Natural killer cell treated with Interleukin-12 subunit alpha and Interleukin-12 subunit beta and Interleukin-15 and Interleukin-18, amount 100 ng/mL, for 72 hours (primary cell): ENCODE measurements at regions not wholly inside any gene's neighbourhood (a gene's known extent, or its start where the extent isn't known, plus 50 kb on each side); places are given as distances from the start of the nearest gene placed in this dataset.

Experiments
- ATAC-seq, 2 donors: fragments of 150-1000 bp; cut with Tn5 transposase in 1 of 2; sonication (Bioruptor Pico), chemical (Tn5 transposase) in 1 of 2; 2 replicates each; pipeline ENCODE4 v1.10.0; 2021
- DNase-seq: peaks from one replicate; pipeline ENCODE4 v3.0.0; 2022; ENCODE audit warnings: low spot score
- H3K27ac Mint-ChIP-seq, 2 donors: 1 replicate in 1 of 2; 2 replicates in 1 of 2; pipeline ENCODE4 v1.8.0; 2022; ENCODE audit warnings: mixed read lengths in 2 of 2, mild to moderate bottlenecking in 1 of 2, moderate library complexity in 1 of 2
- H3K27me3 Mint-ChIP-seq, 2 donors: 1 replicate in 1 of 2; 2 replicates in 1 of 2; pipeline ENCODE4 v1.8.0; 2022; ENCODE audit warnings: mixed read lengths in 2 of 2
- H3K36me3 Mint-ChIP-seq: one replicate; pipeline ENCODE4 v1.8.0; 2022; ENCODE audit warnings: mixed read lengths
- H3K4me1 Mint-ChIP-seq, 2 donors: 1 replicate in 1 of 2; 2 replicates in 1 of 2; pipeline ENCODE4 v1.8.0; 2022; ENCODE audit warnings: low read depth in 2 of 2, mixed read lengths in 2 of 2, mild to moderate bottlenecking in 1 of 2
- H3K4me3 Mint-ChIP-seq: one replicate; pipeline ENCODE4 v1.8.0; 2022; ENCODE audit warnings: mixed read lengths
- H3K9me3 Mint-ChIP-seq: 2 replicates; pipeline ENCODE4 v1.8.0; 2022; ENCODE audit warnings: mixed read lengths

- Mint-ChIP-seq H3K4me1 (no peaks in the 10 kb centered on the region), H3K9me3 (peaks cover 4% of the 10 kb centered on the region), H3K27ac (no peak overlapping the region), H3K4me3 (no peak overlapping the region), H3K27me3 (peaks cover 0 to 4% of the 10 kb centered on the region in 2 donors), H3K36me3 (no peaks in the 10 kb centered on the region)
- ATAC-seq, result no peak
- DNase-seq, result no peak
These were observed 91.5 kb upstream of the EGFLAM start for GRCh38 chr5:38166832-38167231.

GRCh38 chr5:38165435-38165834, 92.9 kb upstream of the EGFLAM start:
- Mint-ChIP-seq H3K9me3 (peaks cover 4% of the 10 kb centered on the region), H3K36me3 (no peaks in the 10 kb centered on the region), H3K4me3 (no peak overlapping the region), H3K27ac (no peak overlapping the region), H3K27me3 (peaks cover 0 to 7% of the 10 kb centered on the region in 2 donors), H3K4me1 (no peaks in the 10 kb centered on the region)
- no peak for ATAC-seq
- no peak for DNase-seq

- Mint-ChIP-seq H3K4me3 (no peak overlapping the region), H3K27ac (no peak overlapping the region), H3K27me3 (peaks cover 0 to 7% of the 10 kb centered on the region in 2 donors), H3K36me3 (no peaks in the 10 kb centered on the region), H3K9me3 (peaks cover 4% of the 10 kb centered on the region), H3K4me1 (no peaks in the 10 kb centered on the region)
- ATAC-seq (no peak), DNase-seq (no peak)
These were observed 93.5 kb upstream of the EGFLAM start for GRCh38 chr5:38164776-38165399.

DNA sequence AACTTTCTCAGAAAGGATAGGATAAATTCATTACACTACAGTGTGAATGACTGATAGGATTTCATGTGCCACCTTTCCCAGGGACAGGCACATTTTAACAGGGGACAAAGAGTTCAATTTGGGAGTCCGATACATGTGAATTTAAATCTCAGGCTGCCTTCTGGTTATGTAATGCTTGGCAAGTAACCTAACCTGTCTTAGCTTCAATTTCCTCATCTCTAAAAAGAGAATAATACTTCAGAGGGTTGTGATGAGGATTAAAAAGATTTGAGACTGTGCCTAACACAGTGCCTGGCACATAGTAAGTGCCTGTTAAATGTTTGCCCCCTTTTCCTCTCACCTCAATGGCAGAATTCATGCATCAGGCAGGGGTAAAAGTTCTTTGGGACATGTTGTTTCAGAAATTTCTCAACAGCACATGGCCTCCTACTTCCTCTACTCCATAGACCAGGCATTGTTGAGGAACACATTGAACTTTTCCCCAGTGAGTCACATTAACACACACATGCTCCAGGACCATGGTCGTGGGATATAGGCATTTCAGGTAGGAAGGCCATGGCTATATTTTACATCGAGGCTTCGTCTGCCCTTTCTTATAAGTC, 94.6 kb upstream of the EGFLAM start:
- Mint-ChIP-seq H3K9me3 (peaks cover 3% of the 10 kb centered on the region), H3K36me3 (no peaks in the 10 kb centered on the region), H3K27me3 (peaks cover 0 to 9% of the 10 kb centered on the region in 2 donors), H3K4me1 (no peaks in the 10 kb centered on the region), H3K27ac (no peak overlapping the region), H3K4me3 (no peak overlapping the region)
- no peak for ATAC-seq
- no peak for DNase-seq

DNA sequence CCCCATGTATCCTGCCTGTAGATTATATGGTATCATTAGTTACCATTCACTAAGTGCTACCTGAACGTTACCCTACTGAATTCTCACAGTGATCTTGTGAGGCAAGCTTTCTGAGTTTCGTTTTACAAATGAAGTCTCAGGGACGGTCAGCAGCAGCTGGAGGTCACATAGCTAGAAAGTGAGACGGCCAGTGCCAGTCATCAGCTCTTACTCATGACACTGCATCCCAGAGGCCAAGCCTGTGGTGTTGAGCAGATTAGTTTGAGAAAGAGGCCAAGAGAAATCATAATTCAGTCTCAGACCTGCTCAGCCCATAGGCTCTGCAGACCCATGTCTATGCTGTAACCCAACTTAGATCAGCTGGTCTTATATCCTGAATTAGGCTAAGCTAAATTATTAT, 95.7 kb upstream of the EGFLAM start:
- Mint-ChIP-seq H3K9me3 (peaks cover 3% of the 10 kb centered on the region), H3K27ac (no peak overlapping the region), H3K36me3 (no peaks in the 10 kb centered on the region), H3K4me1 (no peaks in the 10 kb centered on the region), H3K27me3 (peaks cover 0 to 11% of the 10 kb centered on the region in 2 donors), H3K4me3 (no peak overlapping the region)
- DNase-seq (no peak), ATAC-seq (no peak)

DNA sequence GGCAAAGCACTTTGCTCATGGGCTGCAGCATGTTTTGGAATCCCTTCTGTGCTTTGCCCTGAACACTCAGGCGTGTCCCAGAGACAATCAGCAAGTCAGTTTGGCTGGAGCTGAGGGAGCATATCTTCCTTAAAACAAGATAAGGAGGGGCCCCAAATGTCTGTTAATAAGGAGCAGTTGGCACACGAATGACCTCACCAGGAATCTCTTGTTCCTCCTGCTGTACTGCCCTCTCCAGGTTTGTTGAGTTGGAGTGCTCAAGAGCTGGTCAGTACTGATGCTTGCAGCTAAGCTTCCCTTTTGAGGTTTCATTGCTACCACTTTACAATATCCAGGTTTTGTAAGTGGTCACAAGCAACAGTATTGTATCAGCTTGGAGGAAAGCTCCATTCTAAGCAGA, 101.3 kb upstream of the EGFLAM start:
- DNase-seq, result no peak
- no peak for ATAC-seq
- peaks cover 14 to 21% of the 10 kb centered on the region in 2 donors for H3K27me3 Mint-ChIP-seq
- H3K4me1 Mint-ChIP-seq, result no peaks in the 10 kb centered on the region
- no peak overlapping the region for H3K27ac Mint-ChIP-seq
- peaks cover 9% of the 10 kb centered on the region for H3K9me3 Mint-ChIP-seq
- no peaks in the 10 kb centered on the region for H3K36me3 Mint-ChIP-seq
- H3K4me3 Mint-ChIP-seq, result no peak overlapping the region

- H3K4me1 Mint-ChIP-seq, result no peaks in the 10 kb centered on the region
- peaks cover 21 to 26% of the 10 kb centered on the region in 2 donors for H3K27me3 Mint-ChIP-seq
- peaks cover 13% of the 10 kb centered on the region for H3K9me3 Mint-ChIP-seq
- no peak overlapping the region for H3K27ac Mint-ChIP-seq
- DNase-seq, result no peak
- no peaks in the 10 kb centered on the region for H3K36me3 Mint-ChIP-seq
- no peak overlapping the region for H3K4me3 Mint-ChIP-seq
- no peak for ATAC-seq
These were observed 103.6 kb upstream of the EGFLAM start for GRCh38 chr5:38154615-38155204.

DNA sequence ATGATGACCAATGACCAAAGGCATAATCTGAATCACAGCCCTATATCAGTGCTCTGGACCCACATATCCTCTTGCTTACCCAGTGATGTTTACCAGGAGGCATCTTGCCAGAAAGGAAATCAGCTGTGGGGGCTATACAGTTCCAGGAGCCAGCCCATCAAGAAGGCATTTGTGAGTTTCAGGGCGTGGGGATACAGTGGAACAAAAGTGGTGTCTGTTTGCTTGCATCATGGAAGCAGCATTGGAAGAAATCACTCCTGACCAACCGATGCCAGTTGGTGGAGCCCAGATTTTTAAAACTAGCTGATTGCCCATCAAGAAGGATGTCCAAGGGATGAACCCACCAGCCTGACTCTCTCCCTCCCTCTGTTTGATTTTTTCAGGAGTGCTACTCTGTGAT, 106.5 kb upstream of the EGFLAM start:
- Mint-ChIP-seq H3K4me1 (no peaks in the 10 kb centered on the region), H3K36me3 (no peaks in the 10 kb centered on the region), H3K9me3 (peaks cover 10% of the 10 kb centered on the region), H3K27ac (no peak overlapping the region), H3K27me3 (peaks cover 18 to 21% of the 10 kb centered on the region in 2 donors), H3K4me3 (no peak overlapping the region)
- DNase-seq (no peak), ATAC-seq (no peak)

DNA sequence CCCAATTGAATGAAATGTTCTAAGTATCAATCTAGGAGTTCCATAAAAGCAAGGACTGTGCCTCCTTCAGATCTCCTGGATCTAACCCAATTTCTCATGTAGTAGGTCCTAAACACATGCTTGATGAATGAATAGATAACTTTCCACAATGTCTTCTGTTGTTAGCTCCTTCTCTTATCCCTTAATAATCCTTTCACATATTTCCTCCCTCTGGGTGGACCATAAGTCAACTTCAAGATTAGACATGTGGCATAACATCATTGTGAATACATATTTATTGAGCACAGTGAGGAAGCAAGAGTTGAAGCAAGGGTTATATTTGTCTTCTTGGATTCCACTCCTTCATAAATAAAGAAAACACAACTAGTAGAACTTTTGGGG, 108.6 kb upstream of the EGFLAM start:
- no peak for ATAC-seq
- Mint-ChIP-seq H3K4me3 (no peak overlapping the region), H3K27me3 (peaks cover 14 to 15% of the 10 kb centered on the region in 2 donors)

GRCh38 chr5:38148021-38148625, 110.2 kb upstream of the EGFLAM start:
- Mint-ChIP-seq H3K4me3 (no peak overlapping the region), H3K27ac (no peak overlapping the region), H3K36me3 (no peaks in the 10 kb centered on the region), H3K9me3 (peaks cover 4% of the 10 kb centered on the region), H3K27me3 (peaks cover 7 to 8% of the 10 kb centered on the region in 2 donors), H3K4me1 (no peaks in the 10 kb centered on the region)
- ATAC-seq (no peak), DNase-seq (no peak)

More for the DNA sequence above, 108.6 kb upstream of the EGFLAM start:
- Mint-ChIP-seq H3K27ac (no peak overlapping the region), H3K36me3 (no peaks in the 10 kb centered on the region), H3K4me1 (no peaks in the 10 kb centered on the region), H3K9me3 (peaks cover 10% of the 10 kb centered on the region)
- no peak for DNase-seq

DNA sequence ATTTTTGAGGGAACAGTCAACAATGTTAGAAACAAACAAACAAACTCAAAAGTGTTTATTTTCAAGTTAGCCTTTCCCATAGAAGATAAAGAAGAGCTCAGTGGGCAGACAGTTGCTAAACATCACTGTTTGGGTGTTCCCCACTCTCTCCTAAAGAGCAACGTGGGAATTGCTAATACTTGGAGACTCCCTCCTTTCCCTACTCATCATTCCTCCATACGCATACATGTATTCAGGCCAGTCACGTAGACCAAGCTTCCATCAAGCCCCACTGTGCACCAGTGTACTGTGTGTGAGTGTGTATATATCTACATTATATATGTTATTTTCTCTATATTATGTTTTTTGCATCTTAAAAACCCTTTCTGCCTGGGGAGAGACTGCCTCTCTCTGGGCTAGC, 115.0 kb upstream of the EGFLAM start:
- ATAC-seq (no peak), DNase-seq (no peak)
- Mint-ChIP-seq H3K4me3 (no peak overlapping the region), H3K27ac (no peak overlapping the region), H3K9me3 (peaks cover 3% of the 10 kb centered on the region), H3K27me3 (peaks cover 0 to 3% of the 10 kb centered on the region in 2 donors), H3K36me3 (no peaks in the 10 kb centered on the region), H3K4me1 (no peaks in the 10 kb centered on the region)

DNA sequence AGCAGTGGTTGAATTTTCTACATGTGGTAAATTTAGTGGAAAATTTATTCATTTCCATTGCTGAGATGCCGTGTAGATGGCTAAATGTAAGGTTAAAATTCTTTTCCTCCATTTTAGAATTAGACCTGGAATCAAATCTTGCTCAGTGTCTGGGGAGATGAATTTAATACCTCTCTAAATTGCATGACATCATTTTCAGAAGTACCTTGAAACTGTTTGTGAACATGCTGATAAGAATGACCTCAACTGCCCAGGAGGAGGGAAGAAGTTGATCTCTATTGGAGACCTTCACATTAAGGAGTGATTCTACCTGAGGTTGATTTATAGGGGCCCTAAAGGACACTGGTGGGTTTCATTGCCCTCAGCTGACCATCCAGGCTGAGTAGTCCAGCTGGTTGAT, 116.7 kb upstream of the EGFLAM start:
- Mint-ChIP-seq H3K36me3 (no peaks in the 10 kb centered on the region), H3K9me3 (peaks cover 3% of the 10 kb centered on the region), H3K4me3 (no peak overlapping the region), H3K4me1 (no peaks in the 10 kb centered on the region), H3K27me3 (peaks cover 0 to 3% of the 10 kb centered on the region in 2 donors), H3K27ac (no peak overlapping the region)
- ATAC-seq (no peak), DNase-seq (no peak)

DNA sequence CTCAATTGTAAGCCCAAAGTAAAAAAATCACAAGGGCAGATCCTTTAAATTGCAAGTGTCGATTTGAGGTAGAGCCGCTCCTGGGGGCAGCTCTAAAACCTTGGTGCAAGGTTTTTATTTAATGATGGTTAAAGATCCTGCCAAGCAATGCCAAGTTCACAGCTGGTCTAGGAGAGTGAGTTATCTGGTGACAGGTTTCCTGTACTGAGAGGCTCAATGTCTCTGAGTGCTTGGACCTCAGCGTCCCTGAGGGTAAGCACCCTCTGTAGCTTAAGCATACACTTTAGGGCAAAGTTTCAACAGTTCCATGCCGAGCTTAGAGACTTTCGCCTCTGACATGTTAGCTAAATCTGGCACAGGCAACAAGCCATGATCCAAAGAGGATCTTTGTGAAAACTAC, 119.8 kb upstream of the EGFLAM start:
- Mint-ChIP-seq H3K27me3 (peaks cover 0 to 3% of the 10 kb centered on the region in 2 donors), H3K9me3 (peaks cover 3% of the 10 kb centered on the region), H3K4me1 (no peaks in the 10 kb centered on the region), H3K36me3 (no peaks in the 10 kb centered on the region), H3K27ac (no peak overlapping the region), H3K4me3 (no peak overlapping the region)
- DNase-seq (no peak), ATAC-seq (no peak)

DNA sequence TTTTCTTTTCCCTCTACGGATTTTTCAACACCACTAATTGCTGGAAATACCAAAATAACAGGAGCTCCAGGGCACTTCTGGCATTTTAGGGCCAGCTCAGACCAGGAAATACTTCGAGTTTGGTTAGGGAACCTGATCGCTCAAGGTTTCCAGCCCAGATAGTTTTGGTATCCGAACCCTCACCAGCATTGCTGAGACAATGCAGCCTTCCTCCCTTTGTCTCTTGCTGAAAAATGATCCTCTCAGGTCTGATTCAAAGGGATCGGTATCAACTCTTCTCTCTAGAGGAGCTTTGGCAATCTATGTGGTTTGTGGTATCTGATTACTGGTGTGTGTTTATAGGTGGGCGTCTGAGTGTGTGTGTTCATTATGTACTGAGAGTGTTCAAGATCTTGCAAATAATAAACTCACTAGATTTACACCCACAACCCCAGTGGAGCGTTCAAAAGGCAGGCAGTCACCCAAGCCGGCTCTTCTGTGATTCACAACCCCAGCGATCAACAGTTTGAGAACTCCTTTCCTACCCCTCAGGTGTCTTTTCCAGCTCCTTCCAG, 122.8 kb upstream of the EGFLAM start:
- no peak for DNase-seq
- no peak for ATAC-seq
- Mint-ChIP-seq H3K27me3 (peaks cover 0 to 3% of the 10 kb centered on the region in 2 donors), H3K27ac (no peak overlapping the region), H3K4me1 (no peaks in the 10 kb centered on the region), H3K4me3 (no peak overlapping the region), H3K9me3 (peaks cover 3% of the 10 kb centered on the region), H3K36me3 (no peaks in the 10 kb centered on the region)
